ENCODE measurements at regions not wholly inside any gene's neighbourhood (a gene's known extent, or its start where the extent isn't known, plus 50 kb on each side); places are given as distances from the start of the nearest gene placed in this dataset.

- DNase-seq (ENCODE audit: low read depth, low spot score): no peak
- Histone ChIP-seq H3K9ac (ENCODE audit: control insufficient read depth, insufficient read depth, low read length) (no peak overlapping the region), H3K9me3 (replicated peaks; ENCODE audit: control insufficient read depth, insufficient read depth, low read length) (no peaks in the 10 kb centered on the region), H3K4me2 (ENCODE audit: control insufficient read depth, insufficient read depth) (no peak overlapping the region), H2AFZ (ENCODE audit: control insufficient read depth, low read depth, low read length) (no peak overlapping the region), H3K4me3 (no peak overlapping the region), H3K79me2 (ENCODE audit: control insufficient read depth, insufficient read depth, low read length) (no peaks in the 10 kb centered on the region), H3K27me3 (replicated peaks in 1 of 2; ENCODE audit: control insufficient read depth in 2 of 2, insufficient read depth in 2 of 2, low read length in 1 of 2) (no peaks in the 10 kb centered on the region), H3K36me3 (ENCODE audit: control insufficient read depth in 2 of 2, insufficient read depth in 2 of 2, low read length in 1 of 2) (no peaks in the 10 kb centered on the region), H3K27ac (ENCODE audit: control insufficient read depth, insufficient read depth) (no peak overlapping the region), H3K4me1 (ENCODE audit: control insufficient read depth, insufficient read depth, low read length) (no peaks in the 10 kb centered on the region), H4K20me1 (ENCODE audit: control insufficient read depth, insufficient read depth) (no peaks in the 10 kb centered on the region)
- ChIA-PET CTCF (no interaction called here), RAD21 (ENCODE audit: unreplicated experiment) (no interaction called here), POLR2A (no interaction called here), SMC1A (ENCODE audit: uncharacterized antibody, unreplicated experiment) (no interaction called here)
- intact Hi-C loops (cut with micrococcal nuclease; ENCODE audit: unreplicated experiment) (no loop called here), in situ Hi-C loops (cut with MboI) (no loop called here)
- no peak for FAIRE-seq
- no peak for TF ChIP-seq USF2 (IDR thresholded peaks at IDR 0.05; ENCODE audit: borderline replicate concordance, low read depth, low read length)
- no peak for TF ChIP-seq FOXK2 (IDR thresholded peaks at IDR 0.05)
- no peak for TF ChIP-seq CTCF (IDR thresholded peaks at IDR 0.05 in 2 of 3, conservative IDR thresholded peaks at IDR 0.05 in 1 of 3; ENCODE audit: control insufficient read depth in 2 of 3, extremely low read depth in 1 of 3, insufficient read depth in 1 of 3, low read depth in 3 of 3, low read length in 3 of 3)
- TF ChIP-seq GABPA (IDR thresholded peaks at IDR 0.05; ENCODE audit: low read depth): no peak
- no peak for ATAC-seq
- no TSS peak for BruUV-seq (replicated peaks)
Measured at GRCh38 chr3:99313485-99313884, 324.9 kb upstream of the COL8A1 start.

- H3K9me3 ChIP-seq (replicated peaks; ENCODE audit: control insufficient read depth, insufficient read depth, low read length): no peaks in the 10 kb centered on the region
- CTCF ChIA-PET: no interaction called here
- POLR2A ChIA-PET: no interaction called here
- ATAC-seq: no peak
- H3K9ac ChIP-seq (ENCODE audit: control insufficient read depth, insufficient read depth, low read length): no peak overlapping the region
- intact Hi-C loops (cut with micrococcal nuclease; ENCODE audit: unreplicated experiment) (no loop called here), in situ Hi-C loops (cut with MboI) (no loop called here)
- RAD21 ChIA-PET (ENCODE audit: unreplicated experiment): no interaction called here
- H3K4me3 ChIP-seq: no peak overlapping the region
- no peak overlapping the region for H3K27ac ChIP-seq (ENCODE audit: control insufficient read depth, insufficient read depth)
- H3K27me3 ChIP-seq (replicated peaks in 1 of 2; ENCODE audit: control insufficient read depth in 2 of 2, insufficient read depth in 2 of 2, low read length in 1 of 2): no peaks in the 10 kb centered on the region
- no peak for DNase-seq (ENCODE audit: low read depth, low spot score)
- no peaks in the 10 kb centered on the region for H4K20me1 ChIP-seq (ENCODE audit: control insufficient read depth, insufficient read depth)
- H3K36me3 ChIP-seq (ENCODE audit: control insufficient read depth in 2 of 2, insufficient read depth in 2 of 2, low read length in 1 of 2): no peaks in the 10 kb centered on the region
- H2AFZ ChIP-seq (ENCODE audit: control insufficient read depth, low read depth, low read length): no peak overlapping the region
- H3K79me2 ChIP-seq (ENCODE audit: control insufficient read depth, insufficient read depth, low read length): no peaks in the 10 kb centered on the region
- WGBS (ENCODE audit: insufficient coverage, insufficient replicate concordance, low lambda C conversion rate, missing lambda C conversion rate): 92% methylated on average over 1 of the region's 1 CpG
- no peak overlapping the region for H3K4me2 ChIP-seq (ENCODE audit: control insufficient read depth, insufficient read depth)
- SMC1A ChIA-PET (ENCODE audit: uncharacterized antibody, unreplicated experiment): no interaction called here
- no peaks in the 10 kb centered on the region for H3K4me1 ChIP-seq (ENCODE audit: control insufficient read depth, insufficient read depth, low read length)
- BruUV-seq (replicated peaks): no TSS peak
- FAIRE-seq: no peak
- TF ChIP-seq TCF3 (IDR thresholded peaks at IDR 0.05; ENCODE audit: borderline replicate concordance, insufficient read depth, low read depth, low read length): no peak
- no peak for TF ChIP-seq CREM (IDR thresholded peaks at IDR 0.05; ENCODE audit: low read depth)
- no peak for TF ChIP-seq NRF1 (conservative IDR thresholded peaks at IDR 0.05; ENCODE audit: low read depth, low read length)
- no peak for TF ChIP-seq SRF (IDR thresholded peaks at IDR 0.05; ENCODE audit: low read depth in 2 of 2, low read length in 2 of 2)
- TF ChIP-seq CREB1 (IDR thresholded peaks at IDR 0.05; ENCODE audit: low read depth): no peak
- no peak for TF ChIP-seq SUZ12 (IDR thresholded peaks at IDR 0.05; ENCODE audit: unreplicated experiment)
- TF ChIP-seq SMC3 (IDR thresholded peaks at IDR 0.05; ENCODE audit: borderline replicate concordance, low read length): no peak
- TF ChIP-seq ZNF217 (IDR thresholded peaks at IDR 0.05): no peak
- TF ChIP-seq IKZF1 (conservative IDR thresholded peaks at IDR 0.05): no peak
- no peak for TF ChIP-seq PKNOX1 (IDR thresholded peaks at IDR 0.05)
Measured at GRCh38 chr3:99298661-99299060, 339.7 kb upstream of the COL8A1 start.
